Body of pancreas (tissue), 4 donors: ENCODE measurements at regions not wholly inside any gene's neighbourhood (a gene's known extent, or its start where the extent isn't known, plus 50 kb on each side); places are given as distances from the start of the nearest gene placed in this dataset.

ENCODE experiments used
- CTCF ChIP-seq, 7 experiments: fragments of 450-650 bp in 4 of 7; fragments of 200-600 bp in 3 of 7; sonication (generic) in 3 of 7; IDR thresholded peaks; one replicate each; pipeline ENCODE4 v1.5.1; 2016 to 2019; ENCODE audit warnings: antibody characterized with exemption in 7 of 7
- POLR2A ChIP-seq, 3 donors: fragments of 450-650 bp; IDR thresholded peaks; one replicate each; pipeline ENCODE4 v1.6.1; 2016; ENCODE audit warnings: antibody characterized with exemption in 3 of 3, mild to moderate bottlenecking in 2 of 3

GRCh38 chr13:34779171-34779570 lies 162.9 kb upstream of the NBEA start:
- TF ChIP-seq CTCF (IDR thresholded peaks at IDR 0.05) (no peak), POLR2A (IDR thresholded peaks at IDR 0.05) (no peak)
